Mononuclear cell (primary cell): ENCODE measurements at regions not wholly inside any gene's neighbourhood (a gene's known extent, or its start where the extent isn't known, plus 50 kb on each side); places are given as distances from the start of the nearest gene placed in this dataset.
"Not testable (repeated sequence)": the region's sequence is repeated elsewhere in the genome, so short reads cannot be mapped to it uniquely, and the experiment has no call there.

Source experiments
- H3K27me3 ChIP-seq: 2 replicates; pipeline ENCODE4 v1.6.0; 2011; ENCODE audit warnings: low read length, control low read depth; ENCODE audit not compliant: insufficient read depth
- H3K4me1 ChIP-seq: 2 replicates; pipeline ENCODE4 v1.5.1; 2011; ENCODE audit warnings: mild to moderate bottlenecking, low read length, control low read depth; ENCODE audit not compliant: insufficient read depth
- H3K4me3 ChIP-seq: 2 replicates; pipeline ENCODE4 v1.5.1; 2011; ENCODE audit warnings: mild to moderate bottlenecking, low read length, moderate library complexity
- H3K9me3 ChIP-seq: 2 replicates; pipeline ENCODE4 v1.5.1; 2011; ENCODE audit warnings: low read depth, mild to moderate bottlenecking, control low read depth, low read length

GRCh38 chr6:27136077-27136644 lies 111.3 kb upstream of the PRSS16 start:
- H3K4me3 ChIP-seq = no peak overlapping the region
- H3K9me3 ChIP-seq = no peaks in the 10 kb centered on the region
- no peaks in the 10 kb centered on the region for H3K27me3 ChIP-seq
- H3K4me1 ChIP-seq = peaks cover 50% of the 10 kb centered on the region

GRCh38 chr6:27136978-27137814 lies 110.3 kb upstream of the PRSS16 start:
- Histone ChIP-seq H3K4me1 (peaks cover 50% of the 10 kb centered on the region), H3K27me3 (no peaks in the 10 kb centered on the region), H3K4me3 (no peak overlapping the region), H3K9me3 (no peaks in the 10 kb centered on the region)

- Histone ChIP-seq H3K27me3 (no peaks in the 10 kb centered on the region), H3K4me3 (no peak overlapping the region), H3K9me3 (no peaks in the 10 kb centered on the region), H3K4me1 (peaks cover 42% of the 10 kb centered on the region)
Measured at GRCh38 chr6:27138406-27138805, 109.1 kb upstream of the PRSS16 start.

GRCh38 chr6:27138837-27139755 lies 108.4 kb upstream of the PRSS16 start:
- no peaks in the 10 kb centered on the region for H3K9me3 ChIP-seq
- H3K27me3 ChIP-seq = no peaks in the 10 kb centered on the region
- peak overlapping the region; percentile 81 for H3K4me3 ChIP-seq
- peaks cover 38% of the 10 kb centered on the region for H3K4me1 ChIP-seq

GRCh38 chr6:27139756-27140579 lies 107.5 kb upstream of the PRSS16 start:
- H3K9me3 ChIP-seq = no peaks in the 10 kb centered on the region
- H3K4me3 ChIP-seq = peak overlapping the region; percentile 81
- H3K27me3 ChIP-seq = no peaks in the 10 kb centered on the region
- H3K4me1 ChIP-seq = peaks cover 38% of the 10 kb centered on the region

- Histone ChIP-seq H3K9me3 (no peaks in the 10 kb centered on the region), H3K27me3 (no peaks in the 10 kb centered on the region), H3K4me1 (peaks cover 44% of the 10 kb centered on the region), H3K4me3 (no peak overlapping the region)
Measured at GRCh38 chr6:27140999-27141528, 106.4 kb upstream of the PRSS16 start.

GRCh38 chr6:27141529-27142015 lies 105.9 kb upstream of the PRSS16 start:
- H3K27me3 ChIP-seq = no peaks in the 10 kb centered on the region
- H3K9me3 ChIP-seq = no peaks in the 10 kb centered on the region
- peaks cover 44% of the 10 kb centered on the region for H3K4me1 ChIP-seq
- no peak overlapping the region for H3K4me3 ChIP-seq

- H3K27me3 ChIP-seq, H3K4me3 ChIP-seq, H3K9me3 ChIP-seq: not testable (repeated sequence)
- H3K4me1 ChIP-seq = peaks cover 52% of the 10 kb centered on the region
Measured at GRCh38 chr6:27143020-27143388, 104.5 kb upstream of the PRSS16 start.

GRCh38 chr6:27143474-27144026 lies 104.0 kb upstream of the PRSS16 start:
- Histone ChIP-seq H3K9me3 (no peaks in the 10 kb centered on the region), H3K4me3 (no peak overlapping the region), H3K4me1 (peaks cover 46% of the 10 kb centered on the region), H3K27me3 (no peaks in the 10 kb centered on the region)

GRCh38 chr6:27144740-27145079 lies 102.8 kb upstream of the PRSS16 start:
- Histone ChIP-seq H3K4me1 (peaks cover 36% of the 10 kb centered on the region), H3K4me3 (peak overlapping the region; percentile 71), H3K27me3 (no peaks in the 10 kb centered on the region), H3K9me3 (no peaks in the 10 kb centered on the region)

GRCh38 chr6:27145731-27146455 lies 101.6 kb upstream of the PRSS16 start:
- Histone ChIP-seq H3K4me1 (peaks cover 30% of the 10 kb centered on the region), H3K4me3 (peak overlapping the region; percentile 71), H3K27me3 (no peaks in the 10 kb centered on the region), H3K9me3 (no peaks in the 10 kb centered on the region)

GRCh38 chr6:27146456-27146705 lies 101.1 kb upstream of the PRSS16 start:
- Histone ChIP-seq H3K4me1 (peaks cover 27% of the 10 kb centered on the region), H3K4me3 (peak overlapping the region; percentile 71)
- H3K9me3 ChIP-seq, H3K27me3 ChIP-seq: not testable (repeated sequence)

GRCh38 chr6:27146706-27147505 lies 100.6 kb upstream of the PRSS16 start:
- peak overlapping the region; percentile 71 for H3K4me3 ChIP-seq
- no peaks in the 10 kb centered on the region for H3K9me3 ChIP-seq
- H3K27me3 ChIP-seq = no peaks in the 10 kb centered on the region
- H3K4me1 ChIP-seq = peaks cover 23% of the 10 kb centered on the region
